HG02870 (cell line): ENCODE measurements at regions not wholly inside any gene's neighbourhood (a gene's known extent, or its start where the extent isn't known, plus 50 kb on each side); places are given as distances from the start of the nearest gene placed in this dataset.

Source experiments
- ATAC-seq: cut with Tn5 transposase; IDR thresholded peaks from one replicate; pipeline ENCODE4 v1.9.1; 2021; ENCODE audit warnings: mild to moderate bottlenecking, moderate library complexity; ENCODE audit not compliant: unreplicated experiment

GRCh38 chr3:107943786-107944523 lies 146.9 kb downstream of the CD47 start:
- ATAC-seq: no peak

GRCh38 chr3:107942951-107943749 lies 147.7 kb downstream of the CD47 start:
- ATAC-seq: no peak

- peak; percentile 73 for ATAC-seq
These were observed 148.6 kb downstream of the CD47 start for GRCh38 chr3:107942244-107942643.

- no peak for ATAC-seq
These were observed 151.0 kb downstream of the CD47 start for GRCh38 chr3:107939691-107940442.

GRCh38 chr3:107938143-107938542 lies 152.7 kb downstream of the CD47 start:
- no peak for ATAC-seq

DNA sequence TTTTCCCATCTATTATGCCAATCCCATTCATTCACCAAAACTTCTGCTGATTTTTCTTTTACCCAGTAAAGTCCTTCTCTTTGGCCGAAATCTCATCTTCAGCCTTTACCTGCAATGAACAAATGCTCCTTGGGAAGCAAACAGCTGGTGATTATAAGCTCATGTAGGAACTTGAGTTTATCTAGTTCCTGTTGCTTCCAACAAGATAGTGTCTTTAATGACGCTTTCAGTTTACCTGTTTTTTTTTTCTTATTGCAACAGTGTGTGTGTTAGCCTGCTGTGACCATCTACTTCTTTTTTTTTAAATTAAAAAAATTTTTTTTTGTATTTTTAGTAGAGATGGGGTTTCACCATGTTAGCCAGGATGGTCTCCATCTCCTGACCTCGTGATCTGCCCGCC lies 156.0 kb downstream of the CD47 start:
- no peak for ATAC-seq

GRCh38 chr3:107933450-107933849 lies 157.4 kb downstream of the CD47 start:
- no peak for ATAC-seq

- no peak for ATAC-seq
These were observed 159.5 kb downstream of the CD47 start for GRCh38 chr3:107931326-107931725.

- ATAC-seq: no peak
These were observed 161.7 kb downstream of the CD47 start for GRCh38 chr3:107929088-107929487.

- peak; percentile 26 for ATAC-seq
These were observed 162.8 kb downstream of the CD47 start for GRCh38 chr3:107928084-107928445.

DNA sequence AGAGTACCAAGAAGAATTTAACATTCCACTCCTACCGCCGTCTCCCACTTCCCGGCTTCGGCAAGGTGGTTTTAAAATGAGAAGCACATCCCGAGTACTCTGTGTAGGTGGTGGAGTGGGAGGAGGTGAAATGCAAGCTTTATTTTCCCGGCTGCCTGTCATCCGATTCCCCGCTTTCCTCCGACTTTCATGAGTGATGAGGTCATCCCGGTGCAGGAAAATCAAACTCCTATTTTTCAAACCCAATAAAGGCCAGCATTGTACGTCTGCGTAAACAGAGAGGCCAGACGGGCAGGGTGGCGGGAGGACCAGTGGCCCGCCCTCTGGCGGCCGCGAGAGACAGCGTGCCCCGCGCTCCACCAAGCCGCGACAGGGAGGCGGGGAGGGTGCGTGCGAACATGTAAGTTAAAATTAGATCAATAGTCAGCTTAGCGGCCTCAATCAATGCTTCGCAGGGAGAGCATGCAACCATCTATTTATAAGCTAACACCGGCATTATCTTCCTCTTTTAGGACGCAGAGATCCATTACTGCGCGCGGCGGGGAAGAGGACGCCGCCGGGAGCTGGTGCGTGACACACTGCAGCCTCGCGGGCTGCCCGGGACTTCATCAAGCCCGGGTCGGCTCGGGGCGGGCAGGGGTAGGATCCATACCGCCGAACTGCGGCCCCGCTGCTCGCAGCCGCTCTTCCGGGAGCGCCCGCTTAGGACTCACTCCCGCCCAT lies 163.3 kb downstream of the CD47 start:
- peak; percentile 95 for ATAC-seq

DNA sequence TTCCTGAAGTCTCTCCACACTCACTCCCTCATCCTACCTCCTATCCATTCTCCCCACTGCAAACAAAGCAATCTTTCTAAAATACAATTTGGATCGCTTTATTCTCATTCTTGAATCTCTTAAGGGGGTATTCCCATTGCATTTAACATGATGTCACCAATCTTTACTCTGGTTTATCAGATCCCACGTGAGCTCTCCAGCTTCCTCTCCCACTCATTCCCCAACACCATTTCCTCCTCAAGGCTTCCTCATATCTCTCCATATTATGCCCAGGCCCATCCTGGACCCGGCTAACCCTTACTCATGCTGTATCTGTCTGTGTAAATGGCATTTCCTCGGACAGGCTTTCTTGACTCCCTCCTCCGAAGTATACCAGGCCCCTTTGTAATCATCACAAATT lies 165.0 kb downstream of the CD47 start:
- ATAC-seq: no peak

DNA sequence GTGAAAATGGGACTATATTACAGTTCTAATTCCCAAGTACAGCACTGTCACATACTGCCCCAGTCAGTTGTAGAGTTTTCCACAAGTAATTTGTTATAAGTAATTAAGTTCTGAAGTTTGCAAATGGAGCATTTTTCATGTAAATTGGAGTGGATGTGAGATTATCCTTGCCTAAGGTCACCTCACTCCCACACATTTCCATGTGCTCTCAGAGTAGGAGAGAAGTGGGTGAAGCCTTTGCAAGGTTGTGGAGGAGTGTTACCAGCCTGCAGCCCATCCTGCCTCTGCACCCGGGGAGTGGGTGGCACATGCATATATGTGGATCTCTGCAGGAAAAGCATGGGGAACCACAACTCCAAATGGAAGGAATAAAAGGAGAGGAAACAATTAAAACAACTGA lies 169.8 kb downstream of the CD47 start:
- ATAC-seq: no peak

GRCh38 chr3:107920538-107920937 lies 170.3 kb downstream of the CD47 start:
- no peak for ATAC-seq

- no peak for ATAC-seq
These were observed 171.6 kb downstream of the CD47 start for GRCh38 chr3:107919239-107919638.

- ATAC-seq: no peak
These were observed 174.7 kb downstream of the CD47 start for GRCh38 chr3:107916171-107916570.

- no peak for ATAC-seq
These were observed 175.1 kb downstream of the CD47 start for GRCh38 chr3:107915706-107916105.

DNA sequence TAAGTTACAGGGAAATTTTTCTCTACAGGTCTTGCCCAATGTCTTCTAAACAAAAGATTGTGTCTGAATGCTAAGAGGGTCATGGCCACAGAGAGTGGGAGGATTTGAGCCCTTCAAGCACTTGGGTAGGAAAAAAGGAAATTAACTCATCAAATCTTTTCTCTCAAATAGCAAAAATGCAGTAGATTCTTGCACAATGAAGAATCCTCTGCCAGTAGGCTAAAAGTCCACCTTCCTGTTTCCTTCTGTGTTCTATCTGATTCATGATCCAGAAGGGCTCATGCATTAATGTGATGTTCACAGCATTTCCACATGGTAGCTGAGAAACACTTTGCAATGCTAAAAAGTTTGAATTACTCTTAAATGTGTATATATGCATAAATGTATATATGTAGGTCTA lies 177.1 kb downstream of the CD47 start:
- no peak for ATAC-seq

GRCh38 chr3:107911337-107912000 lies 179.4 kb downstream of the CD47 start:
- no peak for ATAC-seq

GRCh38 chr3:107910713-107911259 lies 180.0 kb downstream of the CD47 start:
- peak; percentile 98 for ATAC-seq
